Panc1 (cell line): ENCODE measurements at regions not wholly inside any gene's neighbourhood (a gene's known extent, or its start where the extent isn't known, plus 50 kb on each side); places are given as distances from the start of the nearest gene placed in this dataset.

Source experiments
- ATAC-seq: fragments of 200-7000 bp; cut with Tn5 transposase; 2 replicates; pipeline ENCODE4 v1.9.1; 2020; ENCODE audit warnings: mild to moderate bottlenecking, moderate library complexity
- BruUV-seq: library from RNA; stranded (reverse); fragments of 400-500 nt; replicated peaks from 2 replicates; lab custom pipeline; 2021; lab: Mats Ljungman, UMichigan
- CTCF ChIA-PET: fragments of 300-600 bp; sonication (Branson Sonifier 250); formaldehyde crosslinking; loops from one replicate; lab custom pipeline; 2022; ENCODE audit warnings: antibody characterized with exemption; lab: Charles Lee
- POLR2A ChIA-PET: fragments of 300-600 bp; sonication (Branson Sonifier 250); formaldehyde crosslinking; loops from one replicate; lab custom pipeline; 2022; ENCODE audit warnings: antibody characterized with exemption; lab: Charles Lee
- DNase-seq: peaks from one replicate; pipeline ENCODE4 v3.0.0-alpha.2; 2010; ENCODE audit warnings: low read depth, low spot score
- H3K27ac ChIP-seq: 2 replicates; pipeline ENCODE4 v1.5.1; 2011; ENCODE audit warnings: mild to moderate bottlenecking, low read length, inconsistent platforms
- H3K27me3 ChIP-seq: fragments of 200-500 bp; sonication (Bioruptor generic); 2 replicates; pipeline ENCODE4 v1.6.0; 2014; ENCODE audit warnings: low read length, inconsistent platforms; ENCODE audit not compliant: control insufficient read depth, insufficient read depth
- H3K36me3 ChIP-seq: fragments of 200-500 bp; sonication (Bioruptor generic); 2 replicates; pipeline ENCODE4 v1.5.1; 2014; ENCODE audit warnings: inconsistent platforms, mild to moderate bottlenecking, low read length, moderate library complexity; ENCODE audit not compliant: control insufficient read depth, insufficient read depth
- H3K4me1 ChIP-seq: 2 replicates; pipeline ENCODE4 v1.5.1; 2011; ENCODE audit warnings: inconsistent platforms, mild to moderate bottlenecking, low read length, moderate library complexity; ENCODE audit not compliant: control insufficient read depth, insufficient read depth
- H3K4me3 ChIP-seq, 2 experiments: 2 replicates each; pipeline ENCODE4 v1.5.1; 2011 to 2012; ENCODE audit warnings: low read depth in 2 of 2, low read length in 2 of 2, mild to moderate bottlenecking in 2 of 2, inconsistent platforms in 1 of 2, moderate library complexity in 1 of 2
- H3K9me3 ChIP-seq: fragments of 200-500 bp; sonication (Bioruptor generic); 2 replicates; pipeline ENCODE4 v1.5.1; 2014; ENCODE audit warnings: low read depth, mild to moderate bottlenecking, inconsistent platforms, low read length, moderate library complexity; ENCODE audit not compliant: control insufficient read depth, insufficient read depth
- POLR2AphosphoS5 ChIP-seq: IDR thresholded peaks from 2 replicates; pipeline ENCODE4 v1.6.1; 2012; ENCODE audit warnings: mild to moderate bottlenecking, low read depth, low read length, moderate library complexity
- SIN3A ChIP-seq: IDR thresholded peaks from 2 replicates; pipeline ENCODE4 v1.6.1; 2012; ENCODE audit warnings: low read depth, mild to moderate bottlenecking, low read length, moderate library complexity, borderline replicate concordance; ENCODE audit not compliant: insufficient read depth
- TCF7L2 ChIP-seq: IDR thresholded peaks from 2 replicates; pipeline ENCODE4 v1.6.1; 2011; ENCODE audit warnings: mild to moderate bottlenecking, low read depth, low read length, inconsistent platforms
- in situ Hi-C: cut with HindIII; loops from 2 replicates; pipeline ENCODE4 v1.10.0; 2016; ENCODE audit warnings: low sequenced_read_pairs, low pct_unique_long_range_greater_than_20kb
- intact Hi-C: fragments of 100-400 bp; cut with micrococcal nuclease; formaldehyde crosslinking; loops from one replicate; pipeline ENCODE4 v1.10.0; 2022; ENCODE audit not compliant: unreplicated experiment
- TF ChIP-seq, protein P1 (sequence below), 2 experiments: IDR thresholded peaks; 2 replicates each; pipeline ENCODE4 v1.6.1; 2011 to 2012; ENCODE audit warnings: low read depth in 2 of 2, control low read depth in 1 of 2, low read length in 1 of 2, mild to moderate bottlenecking in 1 of 2, moderate library complexity in 1 of 2; ENCODE audit not compliant: insufficient read depth in 1 of 2
- TF ChIP-seq, protein P2 (sequence below): fragments of 450-650 bp; IDR thresholded peaks from 2 replicates; pipeline ENCODE4 v1.5.1; 2017; ENCODE audit warnings: mild to moderate bottlenecking

DNA sequence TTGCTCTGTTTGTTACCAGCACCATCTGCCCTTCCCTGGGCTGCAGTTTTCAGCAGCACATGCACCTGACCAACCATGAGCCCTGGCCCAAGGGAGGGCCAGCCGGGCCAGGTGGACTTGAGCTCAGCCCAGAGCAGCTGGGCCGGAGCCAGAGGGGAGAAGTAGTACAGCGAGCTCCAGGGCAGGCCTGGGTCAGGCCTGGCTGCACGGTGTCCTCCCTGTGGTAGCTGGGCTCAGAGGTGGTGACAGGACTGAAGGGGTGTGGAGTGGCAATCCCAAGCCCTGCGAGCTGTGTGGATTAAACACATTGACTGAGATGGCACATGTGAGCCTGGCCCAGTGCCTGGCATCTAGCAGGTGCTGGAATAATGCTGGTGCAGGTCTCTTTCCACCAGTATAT lies 222.2 kb downstream of the GLI2 start:
- no peaks in the 10 kb centered on the region for H3K27me3 ChIP-seq
- H3K9me3 ChIP-seq, result no peaks in the 10 kb centered on the region
- no TSS peak for BruUV-seq
- ATAC-seq (peak; percentile 15; the same call in 1 of the 2 replicates), DNase-seq (no peak)
- in situ Hi-C loops (no loop called here), intact Hi-C loops (no loop called here)
- H3K4me3 ChIP-seq, result no peak overlapping the region
- no peaks in the 10 kb centered on the region for H3K36me3 ChIP-seq
- ChIA-PET POLR2A (no interaction called here), CTCF (no interaction called here)
- no peak overlapping the region for H3K27ac ChIP-seq
- no peak for TF ChIP-seq SIN3A
- no peak for TF ChIP-seq POLR2AphosphoS5
- TF ChIP-seq, protein P1, sequence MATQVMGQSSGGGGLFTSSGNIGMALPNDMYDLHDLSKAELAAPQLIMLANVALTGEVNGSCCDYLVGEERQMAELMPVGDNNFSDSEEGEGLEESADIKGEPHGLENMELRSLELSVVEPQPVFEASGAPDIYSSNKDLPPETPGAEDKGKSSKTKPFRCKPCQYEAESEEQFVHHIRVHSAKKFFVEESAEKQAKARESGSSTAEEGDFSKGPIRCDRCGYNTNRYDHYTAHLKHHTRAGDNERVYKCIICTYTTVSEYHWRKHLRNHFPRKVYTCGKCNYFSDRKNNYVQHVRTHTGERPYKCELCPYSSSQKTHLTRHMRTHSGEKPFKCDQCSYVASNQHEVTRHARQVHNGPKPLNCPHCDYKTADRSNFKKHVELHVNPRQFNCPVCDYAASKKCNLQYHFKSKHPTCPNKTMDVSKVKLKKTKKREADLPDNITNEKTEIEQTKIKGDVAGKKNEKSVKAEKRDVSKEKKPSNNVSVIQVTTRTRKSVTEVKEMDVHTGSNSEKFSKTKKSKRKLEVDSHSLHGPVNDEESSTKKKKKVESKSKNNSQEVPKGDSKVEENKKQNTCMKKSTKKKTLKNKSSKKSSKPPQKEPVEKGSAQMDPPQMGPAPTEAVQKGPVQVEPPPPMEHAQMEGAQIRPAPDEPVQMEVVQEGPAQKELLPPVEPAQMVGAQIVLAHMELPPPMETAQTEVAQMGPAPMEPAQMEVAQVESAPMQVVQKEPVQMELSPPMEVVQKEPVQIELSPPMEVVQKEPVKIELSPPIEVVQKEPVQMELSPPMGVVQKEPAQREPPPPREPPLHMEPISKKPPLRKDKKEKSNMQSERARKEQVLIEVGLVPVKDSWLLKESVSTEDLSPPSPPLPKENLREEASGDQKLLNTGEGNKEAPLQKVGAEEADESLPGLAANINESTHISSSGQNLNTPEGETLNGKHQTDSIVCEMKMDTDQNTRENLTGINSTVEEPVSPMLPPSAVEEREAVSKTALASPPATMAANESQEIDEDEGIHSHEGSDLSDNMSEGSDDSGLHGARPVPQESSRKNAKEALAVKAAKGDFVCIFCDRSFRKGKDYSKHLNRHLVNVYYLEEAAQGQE (IDR thresholded peaks at IDR 0.05; ENCODE audit: insufficient read depth in 1 of 2, low read depth in 2 of 2, low read length in 1 of 2), result no peak
- TF ChIP-seq, protein P2, sequence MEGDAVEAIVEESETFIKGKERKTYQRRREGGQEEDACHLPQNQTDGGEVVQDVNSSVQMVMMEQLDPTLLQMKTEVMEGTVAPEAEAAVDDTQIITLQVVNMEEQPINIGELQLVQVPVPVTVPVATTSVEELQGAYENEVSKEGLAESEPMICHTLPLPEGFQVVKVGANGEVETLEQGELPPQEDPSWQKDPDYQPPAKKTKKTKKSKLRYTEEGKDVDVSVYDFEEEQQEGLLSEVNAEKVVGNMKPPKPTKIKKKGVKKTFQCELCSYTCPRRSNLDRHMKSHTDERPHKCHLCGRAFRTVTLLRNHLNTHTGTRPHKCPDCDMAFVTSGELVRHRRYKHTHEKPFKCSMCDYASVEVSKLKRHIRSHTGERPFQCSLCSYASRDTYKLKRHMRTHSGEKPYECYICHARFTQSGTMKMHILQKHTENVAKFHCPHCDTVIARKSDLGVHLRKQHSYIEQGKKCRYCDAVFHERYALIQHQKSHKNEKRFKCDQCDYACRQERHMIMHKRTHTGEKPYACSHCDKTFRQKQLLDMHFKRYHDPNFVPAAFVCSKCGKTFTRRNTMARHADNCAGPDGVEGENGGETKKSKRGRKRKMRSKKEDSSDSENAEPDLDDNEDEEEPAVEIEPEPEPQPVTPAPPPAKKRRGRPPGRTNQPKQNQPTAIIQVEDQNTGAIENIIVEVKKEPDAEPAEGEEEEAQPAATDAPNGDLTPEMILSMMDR, result no peak
- no peak for TF ChIP-seq TCF7L2
- H3K4me1 ChIP-seq, result no peaks in the 10 kb centered on the region

DNA sequence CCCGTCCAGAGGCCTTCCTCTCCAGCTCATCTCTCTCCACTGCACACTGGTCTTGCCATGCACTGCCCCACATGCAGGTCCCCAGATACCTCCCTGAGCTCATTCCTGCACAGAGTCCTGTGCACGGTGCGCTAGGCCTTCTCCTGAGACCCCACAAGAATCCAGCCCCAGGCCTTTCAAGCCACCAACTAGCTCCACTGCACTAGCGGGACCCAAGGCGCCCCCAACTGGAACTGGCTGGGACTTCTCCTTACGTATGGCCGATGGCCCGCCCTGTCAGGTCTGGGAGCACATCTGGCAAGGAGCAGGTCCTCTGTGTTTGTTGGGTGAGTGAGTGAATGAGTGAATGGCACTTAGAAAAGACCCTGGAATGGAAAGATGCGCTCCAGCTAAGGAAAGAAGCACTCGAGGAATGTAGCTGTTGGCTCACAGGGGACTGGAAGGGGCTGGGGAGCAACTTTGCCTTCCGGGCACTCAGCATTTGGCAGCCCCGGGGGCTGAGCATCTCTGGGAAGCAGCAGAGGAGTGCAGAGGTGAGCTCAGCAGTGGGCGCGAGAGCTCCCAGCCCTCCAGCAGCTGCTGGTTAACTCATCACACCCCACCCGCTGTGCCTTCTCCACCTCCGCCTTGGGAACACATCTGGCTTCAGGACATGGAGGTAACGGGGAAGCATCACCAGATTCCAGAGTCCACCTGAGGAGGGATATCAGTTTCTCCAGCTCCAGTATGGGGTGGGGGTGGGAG lies 223.1 kb downstream of the GLI2 start:
- no peak for ATAC-seq
- BruUV-seq, result no TSS peak
- TF ChIP-seq TCF7L2 (no peak), SIN3A (no peak)
- TF ChIP-seq, protein P1 (IDR thresholded peaks at IDR 0.05; ENCODE audit: insufficient read depth in 1 of 2, low read depth in 2 of 2, low read length in 1 of 2), result no peak
- TF ChIP-seq, protein P2, result no peak; the same call in 1 of the 2 replicates
- H3K36me3 ChIP-seq, result no peaks in the 10 kb centered on the region
- H3K27me3 ChIP-seq, result no peaks in the 10 kb centered on the region
- H3K4me3 ChIP-seq, result no peak overlapping the region
- DNase-seq, result no peak
- ChIA-PET POLR2A (interaction anchor here (0.6 kb wide), 2 partner anchors 109 to 234 kb away, joined by 6 to 11 read pairs; no protein-coding TSS in a partner anchor), CTCF (interaction anchor here (0.6 kb wide), 1 partner anchor 112 kb away, joined by 5 read pairs; no protein-coding TSS in a partner anchor)
- no peaks in the 10 kb centered on the region for H3K9me3 ChIP-seq
- in situ Hi-C loops (no loop called here), intact Hi-C loops (no loop called here)
- no peaks in the 10 kb centered on the region for H3K4me1 ChIP-seq
- no peak overlapping the region for H3K27ac ChIP-seq
